Heart left ventricle (tissue), 16 donors: ENCODE measurements at regions not wholly inside any gene's neighbourhood (a gene's known extent, or its start where the extent isn't known, plus 50 kb on each side); places are given as distances from the start of the nearest gene placed in this dataset.
"Not testable (repeated sequence)": the region's sequence is repeated elsewhere in the genome, so short reads cannot be mapped to it uniquely, and the experiment has no call there.

Source experiments
- ATAC-seq, 4 donors: fragments of 200-7000 bp; cut with Tn5 transposase; one replicate each; pipeline ENCODE4 v1.9.1; 2020 to 2022; ENCODE audit warnings: moderate library complexity in 4 of 4, mild to moderate bottlenecking in 3 of 4, moderate number of reproducible peaks in 1 of 4
- DNase-seq, 5 donors: peaks; one replicate each; pipeline ENCODE4 v3.0.0-alpha.2; 2020
- H3K27ac ChIP-seq, 12 donors: fragments of 200-600 bp; sonication (generic) in 4 of 12; one replicate each; pipeline versions ENCODE4 v1.5.0 to v1.8.0; 2016 to 2022; ENCODE audit warnings: mild to moderate bottlenecking in 2 of 12
- H3K27me3 ChIP-seq, 9 donors: fragments of 200-600 bp; sonication (generic) in 2 of 9; one replicate each; pipeline versions ENCODE4 v1.5.1 to v1.8.0; 2016 to 2022; ENCODE audit warnings: mild to moderate bottlenecking in 3 of 9
- H3K36me3 ChIP-seq, 9 donors: fragments of 200-600 bp; sonication (generic) in 2 of 9; one replicate each; pipeline versions ENCODE4 v1.5.0 to v1.8.0; 2018 to 2022; ENCODE audit warnings: mild to moderate bottlenecking in 2 of 9
- H3K4me1 ChIP-seq, 12 donors: fragments of 200-600 bp; sonication (generic) in 4 of 12; one replicate each; pipeline versions ENCODE4 v1.5.0 to v1.8.0; 2016 to 2022; ENCODE audit warnings: mild to moderate bottlenecking in 3 of 12
- H3K4me3 ChIP-seq, 12 donors: fragments of 200-600 bp; sonication (generic) in 4 of 12; one replicate each; pipeline versions ENCODE4 v1.5.0 to v1.8.0; 2017 to 2022; ENCODE audit warnings: mild to moderate bottlenecking in 9 of 12, moderate library complexity in 4 of 12
- H3K9me3 ChIP-seq, 12 donors: fragments of 200-600 bp; sonication (generic) in 4 of 12; one replicate each; pipeline versions ENCODE4 v1.5.0 to v1.8.0; 2016 to 2022; ENCODE audit warnings: mild to moderate bottlenecking in 1 of 12
- POLR2A ChIP-seq, 2 donors: fragments of 450-650 bp; IDR thresholded peaks; one replicate each; pipeline ENCODE4 v1.6.1; 2017; ENCODE audit warnings: antibody characterized with exemption in 2 of 2, mild to moderate bottlenecking in 2 of 2, moderate library complexity in 2 of 2
- WGBS, 4 donors: extraction: QIAGEN DNeasy Blood & Tissue Kit in 2 of 4; methylation state at CpG; one replicate each; pipeline versions ENCODE4 v1.1.5 to v1.1.7; 2013 to 2018; 5-methylcytosine and 5-hydroxymethylcytosine counted together
- intact Hi-C, 10 donors: fragments of 100-400 bp; cut with DNase I; formaldehyde crosslinking; loops; one replicate each; pipeline versions ENCODE4 v1.11.1 to v1.14.2; 2022
- TF ChIP-seq, protein P1 (sequence below), 12 donors: fragments of 200-600 bp; sonication (generic) in 4 of 12; IDR thresholded peaks; one replicate each; pipeline versions ENCODE4 v1.5.0 to v1.8.0; 2018 to 2022; ENCODE audit warnings: antibody characterized with exemption in 12 of 12, mild to moderate bottlenecking in 5 of 12
- donor health status: ischemic (EF 13 %, LVEDD 7.1; RV severe dilation, severe dysfunction).
- donor health status: healthy with polysubstance abuse.
- donor health status: DM: no; HTN: yes; CAD: no.
- donor health status: DM: no; HTN: no; CAD: no.
- donor health status: ischemic (EF 25% LVEDD 6.9; RV normal size, moderate dysfunction).
- donor health status: ischemic (EF 25% LVEDD 5.7; RV mildly dilated, moderate dysfunction).
- donor health status: healthy.
- donor health status: DM: yes; HTN: yes; CAD: no.
- donor health status: ischemic (EF 35%, LVEDD 5.7; RV mildly dilated, moderate dysfunction).
- donor health status: nonischemic (EF 11% LVEDD 7.7; RV severe dilation, severe dysfunction).
- donor health status: DM: yes; HTN: yes; CAD: no.
- donor health status: PGD.
- donor health status: ischemic (EF 29% LVEDD 5.4; RV normal size, mild dysfunction).
- donor health status: nonischemic (EF 23%, LVEDD 6.1; RV moderate dilation, normal function).

GRCh38 chr9:104389341-104389740 lies 114.7 kb upstream of the OR13F1 start:
- no peaks in the 10 kb centered on the region for H3K4me1 ChIP-seq
- intact Hi-C loops: loop anchor here in 6 of 10 donors (5.0 to 10.0 kb wide), 5 partner anchors 205 to 365 kb away; no protein-coding TSS in a partner anchor
- H3K27me3 ChIP-seq: peaks cover 0 to 5% (median 0%) of the 10 kb centered on the region in 9 donors
- no peak for TF ChIP-seq POLR2A (IDR thresholded peaks at IDR 0.05)
- TF ChIP-seq, protein P1, sequence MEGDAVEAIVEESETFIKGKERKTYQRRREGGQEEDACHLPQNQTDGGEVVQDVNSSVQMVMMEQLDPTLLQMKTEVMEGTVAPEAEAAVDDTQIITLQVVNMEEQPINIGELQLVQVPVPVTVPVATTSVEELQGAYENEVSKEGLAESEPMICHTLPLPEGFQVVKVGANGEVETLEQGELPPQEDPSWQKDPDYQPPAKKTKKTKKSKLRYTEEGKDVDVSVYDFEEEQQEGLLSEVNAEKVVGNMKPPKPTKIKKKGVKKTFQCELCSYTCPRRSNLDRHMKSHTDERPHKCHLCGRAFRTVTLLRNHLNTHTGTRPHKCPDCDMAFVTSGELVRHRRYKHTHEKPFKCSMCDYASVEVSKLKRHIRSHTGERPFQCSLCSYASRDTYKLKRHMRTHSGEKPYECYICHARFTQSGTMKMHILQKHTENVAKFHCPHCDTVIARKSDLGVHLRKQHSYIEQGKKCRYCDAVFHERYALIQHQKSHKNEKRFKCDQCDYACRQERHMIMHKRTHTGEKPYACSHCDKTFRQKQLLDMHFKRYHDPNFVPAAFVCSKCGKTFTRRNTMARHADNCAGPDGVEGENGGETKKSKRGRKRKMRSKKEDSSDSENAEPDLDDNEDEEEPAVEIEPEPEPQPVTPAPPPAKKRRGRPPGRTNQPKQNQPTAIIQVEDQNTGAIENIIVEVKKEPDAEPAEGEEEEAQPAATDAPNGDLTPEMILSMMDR (IDR thresholded peaks at IDR 0.05): no peak
- H3K27ac ChIP-seq: no peak overlapping the region
- no peaks in the 10 kb centered on the region for H3K36me3 ChIP-seq
- 72 to 83% (median 78%) methylated on average over 4 of the region's 4 CpGs for WGBS, 4 donors
- no peak for DNase-seq
- no peak for ATAC-seq
- no peaks in the 10 kb centered on the region for H3K9me3 ChIP-seq
- no peak overlapping the region for H3K4me3 ChIP-seq

GRCh38 chr9:104394901-104395300 lies 109.2 kb upstream of the OR13F1 start:
- WGBS, 4 donors: 49 to 58% (median 56%) methylated on average over 10 of the region's 10 CpGs

DNA sequence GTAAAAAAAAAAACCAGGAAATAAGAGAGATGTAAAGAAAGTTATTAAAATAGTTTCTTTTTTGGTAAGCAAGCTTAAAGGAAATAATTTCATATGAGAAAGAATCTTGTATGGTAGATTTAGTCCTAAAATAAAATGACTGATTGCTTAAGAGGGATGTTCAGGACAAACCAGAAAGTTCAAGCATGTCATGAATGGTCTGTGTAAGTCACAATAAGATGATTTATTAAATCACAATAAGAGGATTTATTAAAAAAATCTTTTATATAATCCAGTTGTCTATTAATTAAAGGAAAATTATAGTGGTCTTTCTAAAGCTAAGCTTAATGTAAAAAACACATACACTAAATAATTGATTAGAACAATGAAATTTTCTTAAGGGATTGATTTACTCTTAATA lies 91.8 kb upstream of the OR13F1 start:
- DNase-seq (no peak), ATAC-seq (no peak)
- Histone ChIP-seq H3K4me1 (no peaks in the 10 kb centered on the region), H3K27me3 (no peaks in the 10 kb centered on the region), H3K4me3 (no peak overlapping the region), H3K9me3 (peaks cover 0 to 30% (median 7%) of the 10 kb centered on the region in 12 donors), H3K36me3 (no peaks in the 10 kb centered on the region), H3K27ac (no peak overlapping the region)
- TF ChIP-seq, protein P1 (IDR thresholded peaks at IDR 0.05): no peak
- no peak for TF ChIP-seq POLR2A (IDR thresholded peaks at IDR 0.05)
- intact Hi-C loops: no loop called here

More at GRCh38 chr9:104394901-104395300, 109.2 kb upstream of the OR13F1 start:
- H3K36me3 ChIP-seq, intact Hi-C loops, H3K27me3 ChIP-seq, H3K27ac ChIP-seq, ATAC-seq, DNase-seq, H3K9me3 ChIP-seq, H3K4me1 ChIP-seq, H3K4me3 ChIP-seq: not testable (repeated sequence)

DNA sequence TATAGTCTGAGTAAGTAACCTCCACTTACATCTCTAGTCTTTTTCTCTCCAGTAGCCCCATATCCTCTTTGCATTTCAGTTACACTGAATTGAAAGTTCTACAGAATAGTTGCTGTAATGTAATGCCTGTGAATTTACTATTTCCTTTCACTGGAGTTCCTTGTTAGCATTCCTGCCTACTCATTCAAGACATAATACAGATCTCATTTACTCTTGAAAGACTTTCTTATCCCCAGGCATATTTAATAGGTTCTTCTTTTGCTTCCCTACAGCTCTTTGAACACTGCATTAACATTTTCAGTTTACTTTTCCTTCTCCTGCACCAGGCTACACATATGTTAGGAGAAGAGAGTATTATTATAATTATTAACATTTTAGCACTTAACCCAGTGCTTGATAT lies 87.6 kb upstream of the OR13F1 start:
- Histone ChIP-seq H3K4me3 (no peak overlapping the region), H3K36me3 (no peaks in the 10 kb centered on the region), H3K4me1 (no peaks in the 10 kb centered on the region), H3K27ac (no peak overlapping the region), H3K27me3 (no peaks in the 10 kb centered on the region), H3K9me3 (peaks cover 0 to 27% (median 7%) of the 10 kb centered on the region in 12 donors)
- DNase-seq (no peak), ATAC-seq (no peak)
- TF ChIP-seq, protein P1 (IDR thresholded peaks at IDR 0.05): no peak
- no peak for TF ChIP-seq POLR2A (IDR thresholded peaks at IDR 0.05)
- intact Hi-C loops: no loop called here

DNA sequence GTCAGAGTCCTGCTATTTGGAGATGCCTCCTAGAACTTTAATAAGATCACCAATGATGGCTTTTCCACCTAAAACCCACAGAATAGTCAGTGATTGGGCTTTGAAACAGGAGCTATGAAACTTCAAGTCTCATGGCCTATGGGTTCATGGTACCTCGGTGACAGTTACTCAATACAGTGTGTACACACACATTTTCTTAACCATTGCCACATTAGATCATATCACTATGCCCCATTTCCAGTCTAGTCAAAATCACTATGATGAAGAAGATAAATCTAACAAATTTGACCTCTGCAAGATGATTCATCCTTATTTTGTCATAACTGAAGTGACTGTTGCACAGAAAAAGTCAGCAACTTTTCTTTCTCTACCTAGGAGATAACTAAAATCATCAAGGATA lies 86.8 kb upstream of the OR13F1 start:
- no peak overlapping the region for H3K4me3 ChIP-seq
- H3K36me3 ChIP-seq: no peaks in the 10 kb centered on the region
- TF ChIP-seq, protein P1 (IDR thresholded peaks at IDR 0.05): no peak
- no peak for TF ChIP-seq POLR2A (IDR thresholded peaks at IDR 0.05)
- H3K9me3 ChIP-seq: peaks cover 0 to 19% (median 3%) of the 10 kb centered on the region in 12 donors
- no peaks in the 10 kb centered on the region for H3K4me1 ChIP-seq
- no peak for ATAC-seq
- no peak overlapping the region for H3K27ac ChIP-seq
- intact Hi-C loops: no loop called here
- WGBS, 4 donors: 78 to 96% (median 90%) methylated on average over 1 of the region's 1 CpG
- no peak for DNase-seq
- H3K27me3 ChIP-seq: no peaks in the 10 kb centered on the region
